LNCaP clone FGC (cell line): ENCODE measurements at regions not wholly inside any gene's neighbourhood (a gene's known extent, or its start where the extent isn't known, plus 50 kb on each side); places are given as distances from the start of the nearest gene placed in this dataset.

Experiments used
- DNase-seq: peaks from one replicate; pipeline ENCODE4 v3.0.0-alpha.2; 2011; ENCODE audit warnings: low read depth
- H3K4me3 ChIP-seq: 2 replicates; pipeline ENCODE4 v1.5.1; 2011; ENCODE audit warnings: mild to moderate bottlenecking, low read depth, low read length, control low read depth
- TF ChIP-seq, protein P1 (sequence below): IDR thresholded peaks from 2 replicates; pipeline ENCODE4 v1.5.1; 2012; ENCODE audit warnings: mild to moderate bottlenecking; ENCODE audit not compliant: control insufficient read depth, insufficient read depth; ENCODE audit errors: extremely low read depth

DNA sequence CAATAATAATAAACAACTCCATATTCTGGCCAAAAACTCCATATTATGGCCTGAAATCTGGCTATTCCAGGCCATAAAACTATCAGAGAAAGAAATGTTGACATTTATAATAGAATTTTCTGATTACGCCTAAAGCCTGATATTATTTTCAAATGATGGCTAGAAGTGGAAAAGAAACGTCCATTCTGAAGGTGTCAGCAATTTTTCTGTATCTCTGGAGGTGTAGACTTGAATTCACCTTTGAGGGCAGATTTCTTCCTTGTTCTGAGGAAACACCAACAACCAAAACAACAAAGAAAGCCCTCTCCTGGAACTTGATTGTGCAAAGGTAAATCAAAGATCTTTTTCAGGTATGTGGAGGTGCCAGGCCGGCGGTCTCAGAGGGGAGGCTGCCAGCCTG is 390.7 kb downstream of the DMAC1 start:
- DNase-seq, result no peak
- H3K4me3 ChIP-seq, result no peak overlapping the region
- TF ChIP-seq, protein P1, sequence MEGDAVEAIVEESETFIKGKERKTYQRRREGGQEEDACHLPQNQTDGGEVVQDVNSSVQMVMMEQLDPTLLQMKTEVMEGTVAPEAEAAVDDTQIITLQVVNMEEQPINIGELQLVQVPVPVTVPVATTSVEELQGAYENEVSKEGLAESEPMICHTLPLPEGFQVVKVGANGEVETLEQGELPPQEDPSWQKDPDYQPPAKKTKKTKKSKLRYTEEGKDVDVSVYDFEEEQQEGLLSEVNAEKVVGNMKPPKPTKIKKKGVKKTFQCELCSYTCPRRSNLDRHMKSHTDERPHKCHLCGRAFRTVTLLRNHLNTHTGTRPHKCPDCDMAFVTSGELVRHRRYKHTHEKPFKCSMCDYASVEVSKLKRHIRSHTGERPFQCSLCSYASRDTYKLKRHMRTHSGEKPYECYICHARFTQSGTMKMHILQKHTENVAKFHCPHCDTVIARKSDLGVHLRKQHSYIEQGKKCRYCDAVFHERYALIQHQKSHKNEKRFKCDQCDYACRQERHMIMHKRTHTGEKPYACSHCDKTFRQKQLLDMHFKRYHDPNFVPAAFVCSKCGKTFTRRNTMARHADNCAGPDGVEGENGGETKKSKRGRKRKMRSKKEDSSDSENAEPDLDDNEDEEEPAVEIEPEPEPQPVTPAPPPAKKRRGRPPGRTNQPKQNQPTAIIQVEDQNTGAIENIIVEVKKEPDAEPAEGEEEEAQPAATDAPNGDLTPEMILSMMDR, result no peak

DNA sequence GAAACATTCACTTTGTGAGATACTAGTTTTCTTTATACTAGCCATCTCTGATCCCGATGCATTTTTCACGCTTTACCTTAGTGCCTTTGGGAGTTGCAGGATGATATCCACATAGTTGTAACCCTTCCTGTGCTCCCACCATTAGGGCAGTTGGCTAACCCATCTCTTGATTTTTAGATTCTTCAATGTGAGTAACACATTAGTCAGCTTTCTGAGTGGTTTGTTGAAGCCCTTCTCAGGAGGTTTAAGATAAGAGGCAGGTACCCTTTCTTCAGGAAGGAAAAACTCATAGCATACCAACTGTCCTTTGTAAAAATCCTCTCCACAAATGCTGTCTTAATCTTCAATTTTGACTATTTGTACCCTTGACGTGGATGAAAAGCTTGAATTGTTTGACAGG is 392.3 kb downstream of the DMAC1 start:
- DNase-seq, result no peak
- no peak overlapping the region for H3K4me3 ChIP-seq
- TF ChIP-seq, protein P1, result no peak

- TF ChIP-seq, protein P1, result no peak
- no peak overlapping the region for H3K4me3 ChIP-seq
- DNase-seq, result no peak
Observed at GRCh38 chr9:7405924-7406604, 393.5 kb downstream of the DMAC1 start.

DNA sequence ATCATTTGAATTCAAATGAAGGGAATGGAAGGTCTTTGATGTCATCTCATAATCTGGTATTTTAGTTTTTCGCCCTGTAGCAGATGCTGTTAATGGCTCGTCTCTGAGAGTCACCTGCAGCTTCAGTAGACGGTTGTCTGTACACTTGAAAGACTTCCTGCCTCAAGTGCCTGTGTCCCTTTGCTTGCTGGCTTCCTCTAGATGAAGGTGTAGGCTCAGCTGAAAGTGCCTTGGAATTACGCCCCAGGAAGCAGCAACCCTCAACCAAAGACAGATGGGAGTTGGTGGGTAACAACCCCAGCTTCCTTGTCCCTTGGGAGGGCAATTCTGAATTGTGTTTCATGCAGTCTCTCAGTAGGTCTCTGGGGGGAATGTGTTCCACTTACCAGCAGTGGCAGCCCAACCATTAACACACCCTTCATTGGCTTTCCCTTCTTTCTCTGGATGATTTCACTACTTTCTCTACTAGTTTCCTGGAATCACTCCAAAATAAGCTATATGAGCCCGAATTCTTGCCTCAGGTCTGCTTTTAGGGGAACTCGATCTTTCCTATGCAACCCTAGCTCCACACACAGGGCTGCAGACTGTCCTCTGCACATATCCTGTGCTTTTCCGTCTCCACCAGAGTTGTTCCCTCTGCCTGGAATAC is 395.6 kb downstream of the DMAC1 start:
- TF ChIP-seq, protein P1, result no peak
- no peak overlapping the region for H3K4me3 ChIP-seq
- DNase-seq, result no peak

DNA sequence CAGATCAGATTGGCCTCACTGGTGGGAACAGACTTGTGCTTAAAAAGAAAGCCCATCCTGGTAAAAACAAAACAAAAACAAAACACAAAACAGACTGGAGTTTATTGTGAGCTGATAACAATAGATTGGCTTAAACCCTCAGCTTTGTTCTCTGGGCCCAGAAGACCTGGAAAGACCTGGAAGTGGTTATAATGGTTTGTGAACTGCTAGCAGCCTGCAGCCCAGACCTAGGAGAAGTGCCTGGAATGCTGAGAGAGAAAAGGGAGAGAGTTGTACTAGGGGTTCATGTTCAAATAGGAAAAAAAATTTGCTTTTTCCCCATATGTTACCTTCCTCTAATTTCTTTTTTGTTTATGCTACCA is 396.6 kb downstream of the DMAC1 start:
- TF ChIP-seq, protein P1, result no peak
- H3K4me3 ChIP-seq, result no peak overlapping the region
- DNase-seq, result no peak

- TF ChIP-seq, protein P1, result no peak
- no peak overlapping the region for H3K4me3 ChIP-seq
- no peak for DNase-seq
Observed at GRCh38 chr9:7402334-7403027, 397.1 kb downstream of the DMAC1 start.
